Smooth muscle cell (in vitro differentiated cells): ENCODE measurements at regions not wholly inside any gene's neighbourhood (a gene's known extent, or its start where the extent isn't known, plus 50 kb on each side); places are given as distances from the start of the nearest gene placed in this dataset.

ENCODE experiments used
- DNase-seq: peaks from one replicate; lab custom pipeline; 2025; ENCODE audit not compliant: unreplicated experiment; lab: John Stamatoyannopoulos, UW
- H2AFZ ChIP-seq: fragments of 200-600 bp; sonication (generic); 2 replicates; pipeline ENCODE4 v1.6.0; 2016; ENCODE audit warnings: antibody characterized with exemption, low read depth, mild to moderate bottlenecking
- H3F3A ChIP-seq: fragments of 200-600 bp; sonication (generic); 2 replicates; pipeline ENCODE4 v1.6.0; 2017; ENCODE audit warnings: antibody characterized with exemption, low read depth
- H3K27ac ChIP-seq: fragments of 200-600 bp; sonication (generic); 2 replicates; pipeline ENCODE4 v1.5.1; 2016; ENCODE audit warnings: low read depth, mild to moderate bottlenecking
- H3K27me3 ChIP-seq: fragments of 200-600 bp; sonication (generic); 2 replicates; pipeline ENCODE4 v1.6.1; 2016; ENCODE audit warnings: low read depth, mild to moderate bottlenecking
- H3K36me3 ChIP-seq: fragments of 200-600 bp; sonication (generic); 2 replicates; pipeline ENCODE4 v1.5.1; 2016; ENCODE audit warnings: low read depth
- H3K4me1 ChIP-seq: fragments of 200-600 bp; sonication (generic); 2 replicates; pipeline ENCODE4 v1.5.1; 2016; ENCODE audit warnings: low read depth
- H3K4me2 ChIP-seq: fragments of 200-600 bp; sonication (generic); 2 replicates; pipeline ENCODE4 v1.6.0; 2016; ENCODE audit warnings: mild to moderate bottlenecking
- H3K4me3 ChIP-seq: fragments of 200-600 bp; sonication (generic); 2 replicates; pipeline ENCODE4 v1.5.1; 2016; ENCODE audit warnings: mild to moderate bottlenecking
- H3K79me2 ChIP-seq: fragments of 200-600 bp; sonication (generic); 2 replicates; pipeline ENCODE4 v1.6.0; 2016; ENCODE audit warnings: low read depth, mild to moderate bottlenecking
- H3K9ac ChIP-seq: fragments of 200-600 bp; sonication (generic); 2 replicates; pipeline ENCODE4 v1.6.0; 2016; ENCODE audit warnings: low read depth
- H3K9me3 ChIP-seq: fragments of 200-600 bp; sonication (generic); replicated peaks from 2 replicates; pipeline ENCODE4 v1.5.1; 2016; ENCODE audit warnings: low read depth
- H4K20me1 ChIP-seq: fragments of 200-600 bp; sonication (generic); 2 replicates; pipeline ENCODE4 v1.6.0; 2016; ENCODE audit warnings: low read depth
- CTCF ChIP-seq: fragments of 200-600 bp; sonication (generic); IDR thresholded peaks from 2 replicates; pipeline ENCODE4 v1.5.1; 2017; ENCODE audit warnings: borderline replicate concordance, mild to moderate bottlenecking, antibody characterized with exemption; ENCODE audit not compliant: insufficient read depth, poor library complexity, severe bottlenecking
- WGBS: methylation state at CpG from one replicate; pipeline ENCODE4 v1.1.7; 2016; ENCODE audit warnings: low lambda C conversion rate; 5-methylcytosine and 5-hydroxymethylcytosine counted together

GRCh38 chr2:238703053-238703415 lies 144.9 kb upstream of the TWIST2 start:
- no peaks in the 10 kb centered on the region for H3K9me3 ChIP-seq
- peaks cover 9% of the 10 kb centered on the region for H3K27me3 ChIP-seq
- no peak for TF ChIP-seq CTCF
- H3K4me2 ChIP-seq: no peak overlapping the region
- H3K27ac ChIP-seq: no peak overlapping the region
- H3K4me3 ChIP-seq: no peak overlapping the region
- H3K79me2 ChIP-seq: no peaks in the 10 kb centered on the region
- no peaks in the 10 kb centered on the region for H4K20me1 ChIP-seq
- H3F3A ChIP-seq: no peaks in the 10 kb centered on the region
- no peaks in the 10 kb centered on the region for H3K36me3 ChIP-seq
- H3K4me1 ChIP-seq: no peaks in the 10 kb centered on the region
- H2AFZ ChIP-seq: no peak overlapping the region
- 80% methylated on average over 4 of the region's 4 CpGs for WGBS
- no peak for DNase-seq
- H3K9ac ChIP-seq: no peak overlapping the region

- Histone ChIP-seq H3K79me2 (no peaks in the 10 kb centered on the region), H3K9me3 (no peaks in the 10 kb centered on the region), H3F3A (no peaks in the 10 kb centered on the region), H3K36me3 (no peaks in the 10 kb centered on the region), H3K4me3 (no peak overlapping the region), H3K27ac (no peak overlapping the region), H2AFZ (no peak overlapping the region), H3K27me3 (peaks cover 10% of the 10 kb centered on the region), H3K4me2 (no peak overlapping the region), H4K20me1 (no peaks in the 10 kb centered on the region), H3K9ac (no peak overlapping the region), H3K4me1 (no peaks in the 10 kb centered on the region)
- WGBS: 95% methylated on average over 9 of the region's 9 CpGs
- DNase-seq: no peak
- TF ChIP-seq CTCF: no peak
These were observed 144.4 kb upstream of the TWIST2 start for GRCh38 chr2:238703436-238703835.

- DNase-seq: no peak
These were observed 143.2 kb upstream of the TWIST2 start for GRCh38 chr2:238704471-238705225.

More at GRCh38 chr2:238704471-238705225, 143.2 kb upstream of the TWIST2 start:
- no peaks in the 10 kb centered on the region for H3K79me2 ChIP-seq
- H3K27me3 ChIP-seq: peaks cover 18% of the 10 kb centered on the region
- H3K4me3 ChIP-seq: no peak overlapping the region
- H3K27ac ChIP-seq: no peak overlapping the region
- H3F3A ChIP-seq: no peaks in the 10 kb centered on the region
- H3K4me2 ChIP-seq: no peak overlapping the region
- H4K20me1 ChIP-seq: no peaks in the 10 kb centered on the region
- no peak for TF ChIP-seq CTCF
- no peaks in the 10 kb centered on the region for H3K4me1 ChIP-seq
- WGBS: 85% methylated on average over 11 of the region's 11 CpGs
- H3K9me3 ChIP-seq: no peaks in the 10 kb centered on the region
- H2AFZ ChIP-seq: no peak overlapping the region
- H3K36me3 ChIP-seq: no peaks in the 10 kb centered on the region
- no peak overlapping the region for H3K9ac ChIP-seq
